GM18873 (cell line): ENCODE measurements at regions not wholly inside any gene's neighbourhood (a gene's known extent, or its start where the extent isn't known, plus 50 kb on each side); places are given as distances from the start of the nearest gene placed in this dataset.

ENCODE experiments used
- ATAC-seq: cut with Tn5 transposase; IDR thresholded peaks from one replicate; pipeline ENCODE4 v1.9.1; 2021; ENCODE audit warnings: mild to moderate bottlenecking, moderate library complexity, moderate number of reproducible peaks; ENCODE audit not compliant: unreplicated experiment, low FRiP score

GRCh38 chr2:220837226-220837625, 734.9 kb downstream of the EPHA4 start:
- no peak for ATAC-seq

DNA sequence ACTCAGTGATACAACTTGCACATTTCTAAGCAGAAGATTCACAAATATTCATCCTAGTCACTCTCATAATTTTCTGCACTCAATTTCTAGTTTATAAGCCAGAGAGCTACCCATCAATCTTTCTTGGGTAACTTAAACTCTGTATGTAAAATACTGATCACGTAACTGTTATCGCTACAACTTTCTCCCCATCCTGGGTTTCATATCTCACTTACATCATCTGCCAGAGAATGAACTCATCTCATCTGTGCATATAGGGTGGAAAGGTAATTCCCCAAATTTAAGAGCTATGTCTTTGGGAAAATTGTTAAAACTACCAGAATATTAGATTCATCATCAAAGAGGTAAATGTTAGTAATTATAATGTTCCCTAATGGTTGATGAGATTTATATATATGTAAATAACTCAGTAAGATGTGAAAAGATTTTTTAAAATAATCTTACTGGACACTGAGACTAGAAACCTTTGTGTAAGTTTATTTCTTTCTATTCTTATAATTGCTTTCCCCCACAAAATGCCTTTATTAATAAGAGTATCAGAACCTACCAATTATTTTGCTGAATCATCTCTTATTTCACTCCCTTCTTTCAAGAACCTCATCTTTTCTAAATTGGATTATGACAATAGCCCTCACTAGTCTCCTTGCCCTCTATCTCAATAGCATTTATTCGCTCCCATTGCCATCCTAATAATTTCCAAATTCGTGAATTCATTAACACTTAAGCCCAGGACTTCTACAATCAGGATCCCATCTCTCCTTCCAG, 729.0 kb downstream of the EPHA4 start:
- ATAC-seq = no peak

DNA sequence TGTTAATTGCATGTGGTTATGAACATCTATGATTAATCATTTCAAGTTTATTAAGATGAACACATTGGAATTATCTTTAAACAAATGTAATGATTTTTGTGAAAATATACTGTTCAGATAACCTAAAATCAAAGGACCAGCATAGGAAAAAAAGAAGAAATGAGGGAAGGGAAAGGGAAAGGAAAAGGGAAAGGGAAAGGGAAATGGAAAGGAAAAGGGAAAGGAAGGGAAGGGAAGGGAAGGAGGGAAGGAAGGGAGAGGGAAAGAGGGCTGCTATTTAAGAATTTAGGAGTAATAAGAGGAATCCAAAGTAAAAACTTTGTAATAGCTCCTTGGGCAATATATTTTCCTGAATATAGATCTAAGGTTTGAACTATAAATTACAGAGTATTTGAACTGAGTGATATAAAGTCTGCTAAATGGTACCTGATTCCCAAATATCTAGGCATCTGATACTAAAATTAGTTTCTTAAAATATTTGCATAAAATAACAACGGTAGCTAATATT, 726.3 kb downstream of the EPHA4 start:
- no peak for ATAC-seq

GRCh38 chr2:220847006-220847405, 725.1 kb downstream of the EPHA4 start:
- no peak for ATAC-seq

- ATAC-seq = no peak
Measured at GRCh38 chr2:220847589-220847988, 724.5 kb downstream of the EPHA4 start.

- ATAC-seq = no peak
Measured at GRCh38 chr2:220849433-220849832, 722.7 kb downstream of the EPHA4 start.

DNA sequence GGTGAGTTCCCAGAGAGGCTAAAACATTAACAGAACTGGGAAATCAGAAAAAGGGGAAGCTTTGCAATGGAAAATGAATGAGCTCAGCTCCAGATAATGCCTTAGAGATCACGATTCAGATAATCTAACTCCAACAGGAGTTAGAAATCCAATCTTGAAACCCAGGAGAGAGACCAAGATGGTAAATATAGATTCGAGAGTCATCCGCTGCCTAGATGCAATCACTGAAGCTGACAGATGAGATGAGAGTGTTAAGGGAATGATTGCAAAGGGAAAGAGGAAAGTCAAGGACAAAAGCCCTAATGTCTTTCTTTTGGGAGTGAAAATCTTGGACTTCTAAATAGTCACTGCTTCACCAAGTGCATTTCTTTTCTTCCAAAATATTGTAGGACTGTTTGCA, 722.0 kb downstream of the EPHA4 start:
- ATAC-seq = no peak

- ATAC-seq = no peak
Measured at GRCh38 chr2:220855296-220855695, 716.8 kb downstream of the EPHA4 start.

DNA sequence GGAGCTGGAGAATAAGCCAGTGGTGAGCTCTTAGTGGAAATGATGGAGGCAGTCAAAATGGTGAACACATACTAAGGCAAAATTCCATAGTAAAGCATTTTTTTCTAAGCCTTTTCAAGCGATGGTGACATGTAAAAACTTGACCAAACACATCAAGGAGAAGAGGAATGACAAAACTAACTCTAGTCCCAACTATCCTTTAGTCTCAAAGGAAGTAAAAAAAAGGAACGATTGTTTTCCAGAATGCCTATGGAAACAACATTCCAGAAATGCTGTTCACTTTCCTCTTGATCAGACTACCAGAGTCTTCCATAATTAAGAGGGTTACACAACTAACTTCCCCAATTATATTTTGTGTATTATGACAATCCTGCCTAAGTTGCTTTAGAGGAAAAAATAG, 715.6 kb downstream of the EPHA4 start:
- no peak for ATAC-seq

DNA sequence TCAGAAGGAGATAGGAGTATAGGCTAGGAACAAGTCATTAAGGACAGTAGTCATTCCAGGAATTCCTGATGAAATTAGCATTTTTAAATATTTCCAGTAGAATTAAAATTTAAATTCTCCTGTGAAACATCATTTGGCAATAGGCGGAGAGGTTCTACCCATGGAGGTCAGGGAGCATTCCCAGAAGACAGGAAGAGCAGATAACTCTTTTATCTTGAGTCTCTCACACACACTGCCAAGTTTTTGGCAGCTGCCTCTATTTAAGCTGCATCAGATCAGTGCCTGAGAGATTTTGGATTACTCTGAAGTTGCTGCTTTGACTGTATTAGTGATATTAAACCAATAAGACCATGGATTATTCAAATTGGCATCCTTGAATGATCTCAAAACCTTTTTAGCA, 714.7 kb downstream of the EPHA4 start:
- no peak for ATAC-seq

DNA sequence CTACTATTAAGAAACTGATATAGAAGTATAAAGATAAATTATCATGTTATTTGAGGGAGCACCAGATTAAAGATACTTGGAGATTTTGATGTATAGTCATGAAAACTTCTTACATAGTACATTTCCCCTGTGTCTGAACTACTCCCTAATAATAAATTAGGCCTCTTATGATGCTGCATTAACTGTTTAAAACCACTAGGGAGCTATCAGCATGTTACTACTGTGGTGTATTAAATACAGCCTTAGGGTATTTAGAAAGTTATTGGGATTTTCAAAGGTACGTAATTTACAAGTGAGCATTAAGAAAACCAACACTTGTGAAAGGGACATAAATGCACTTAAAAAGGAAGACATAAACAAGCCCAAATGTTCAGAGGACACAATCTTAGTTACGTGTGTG, 714.0 kb downstream of the EPHA4 start:
- ATAC-seq = no peak

DNA sequence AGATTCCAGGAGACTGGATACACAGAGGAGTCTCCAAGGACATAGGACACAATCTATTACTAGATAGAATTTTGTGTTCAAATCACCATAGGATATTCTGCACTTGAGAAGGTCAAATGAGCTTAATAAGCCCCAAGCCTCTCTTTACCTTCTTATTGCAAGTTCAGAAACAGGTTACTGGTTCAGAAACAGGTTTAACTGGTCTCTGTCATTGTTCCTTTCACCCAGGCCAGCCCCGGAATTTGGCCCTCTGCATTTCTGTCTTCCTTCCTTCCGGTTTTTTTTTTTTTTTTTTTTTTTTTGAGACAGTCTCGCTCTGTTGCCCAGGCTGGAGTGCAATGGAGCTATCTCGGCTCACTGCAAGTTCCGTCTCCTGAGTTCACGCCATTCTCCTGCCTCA, 700.2 kb downstream of the EPHA4 start:
- no peak for ATAC-seq

DNA sequence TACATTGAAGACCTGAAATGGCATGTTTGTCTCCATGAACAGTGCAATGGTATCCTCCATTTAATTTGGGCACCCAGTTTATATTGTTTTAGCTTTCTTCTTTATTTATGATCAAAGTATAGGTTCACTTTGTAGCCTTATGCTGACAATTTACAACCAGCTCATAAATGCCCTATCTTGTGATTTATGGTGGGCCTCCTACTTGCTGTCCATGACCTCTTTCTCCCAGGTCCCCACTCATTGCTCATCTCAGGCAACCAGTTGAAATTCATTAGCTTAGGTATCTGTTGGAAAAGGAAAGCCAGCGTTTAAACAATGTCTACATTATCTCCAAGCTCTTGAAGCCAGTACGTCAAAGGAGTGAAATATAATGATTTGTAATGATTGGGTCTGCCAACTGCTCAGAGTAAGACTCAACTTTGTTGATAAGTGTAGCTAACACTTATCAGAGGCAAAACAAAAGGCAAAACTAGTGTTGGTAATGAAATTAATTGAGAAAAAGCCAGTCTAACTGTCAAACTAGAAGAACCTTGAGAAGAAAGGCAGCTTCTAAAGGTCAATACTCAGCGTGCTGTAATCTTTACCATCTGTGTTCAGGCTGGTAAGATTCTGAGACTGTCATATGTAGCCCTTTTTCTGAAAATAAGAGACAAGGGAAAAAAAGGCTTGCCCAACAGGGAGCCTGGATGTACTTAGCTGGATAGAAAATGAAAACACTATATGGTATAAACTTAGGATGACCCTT, 695.9 kb downstream of the EPHA4 start:
- ATAC-seq = no peak

DNA sequence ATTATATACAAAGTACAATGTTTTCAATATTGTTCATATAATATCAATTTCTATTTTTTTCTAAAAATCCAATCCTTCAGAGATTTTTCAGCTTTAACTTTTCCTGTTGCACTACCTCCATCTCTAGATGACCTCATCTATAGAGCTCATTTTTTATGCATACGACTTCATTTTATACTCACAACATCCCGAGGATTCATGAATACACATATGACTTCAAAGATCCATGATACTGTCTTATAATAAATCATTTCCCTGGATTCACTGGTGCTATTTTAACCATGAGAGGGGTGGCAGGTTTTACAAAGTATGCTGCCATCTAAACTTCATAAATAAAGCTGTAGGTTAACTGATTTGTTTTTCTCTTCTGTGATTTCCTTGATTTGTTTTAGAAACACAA, 694.6 kb downstream of the EPHA4 start:
- ATAC-seq = no peak

- no peak for ATAC-seq
Measured at GRCh38 chr2:220877897-220878296, 694.2 kb downstream of the EPHA4 start.

DNA sequence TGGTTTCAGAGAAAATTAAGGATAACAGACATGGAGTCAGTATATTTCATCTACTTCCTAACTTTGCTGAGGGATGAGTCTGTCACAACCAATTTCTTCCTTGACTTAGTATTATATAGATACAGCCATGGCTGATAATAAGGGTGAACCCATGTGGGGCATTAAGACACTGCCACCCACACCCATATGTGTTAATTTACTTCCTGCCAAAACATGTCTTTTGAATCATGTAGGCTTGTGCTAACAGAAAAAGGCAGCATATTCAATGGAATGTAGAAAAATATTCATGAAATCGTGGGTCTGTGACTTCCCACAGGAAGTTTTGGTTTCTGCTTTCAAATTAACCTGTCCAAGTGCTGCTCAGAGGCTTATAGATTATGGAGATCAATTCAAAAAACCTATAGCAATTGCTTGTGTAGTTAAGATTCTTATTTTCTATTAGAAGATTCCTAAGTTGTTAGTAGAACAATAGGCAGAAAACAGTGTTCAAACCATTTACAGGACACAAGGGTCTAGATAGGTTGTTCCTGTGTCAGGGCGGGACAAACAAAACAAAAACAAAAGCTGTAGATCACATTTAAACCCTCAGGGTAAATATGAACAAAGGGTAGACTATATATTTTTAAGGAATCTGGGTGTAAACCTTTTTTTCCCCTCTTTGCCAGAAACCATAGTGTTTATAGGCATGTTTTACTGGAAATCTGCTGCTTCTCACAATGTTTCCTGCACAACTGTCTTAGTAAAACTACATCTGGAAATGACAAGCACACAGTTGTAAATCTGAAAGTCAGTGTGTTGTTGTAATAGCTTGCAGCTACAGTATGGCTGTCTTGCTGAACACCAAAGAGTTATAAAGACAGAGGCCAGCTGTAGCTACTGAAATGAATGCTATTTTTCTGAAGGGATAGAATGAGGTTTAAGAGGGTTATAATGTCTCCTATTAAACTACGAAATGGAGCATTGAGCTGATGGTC, 691.2 kb downstream of the EPHA4 start:
- ATAC-seq = no peak

- no peak for ATAC-seq
Measured at GRCh38 chr2:220882507-220882906, 689.6 kb downstream of the EPHA4 start.

DNA sequence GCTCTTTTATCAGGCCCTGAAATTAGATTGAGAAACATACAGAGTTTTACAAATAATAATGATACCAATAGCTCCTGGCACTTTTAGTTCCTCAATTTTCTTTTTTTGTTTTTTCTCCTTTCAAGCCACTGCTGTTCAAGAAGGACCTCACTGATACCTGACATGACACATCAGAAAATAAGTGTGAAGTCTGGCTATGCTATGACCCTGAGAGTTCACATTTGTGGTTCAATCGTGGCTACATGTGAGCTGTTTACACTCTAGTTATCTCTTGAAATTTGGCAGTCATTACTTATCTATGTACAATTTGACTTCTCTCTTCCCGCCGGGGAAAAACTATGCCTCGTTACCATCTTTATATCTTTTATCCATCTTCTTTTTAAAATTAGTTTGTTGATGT, 686.5 kb downstream of the EPHA4 start:
- no peak for ATAC-seq

- ATAC-seq = no peak
Measured at GRCh38 chr2:220887271-220887870, 684.7 kb downstream of the EPHA4 start.

- no peak for ATAC-seq
Measured at GRCh38 chr2:220887876-220888275, 684.2 kb downstream of the EPHA4 start.
